ENCODE measurements at regions not wholly inside any gene's neighbourhood (a gene's known extent, or its start where the extent isn't known, plus 50 kb on each side); places are given as distances from the start of the nearest gene placed in this dataset.

- DNase-seq (ENCODE audit: low spot score) (no peak), ATAC-seq (no peak)
- Mint-ChIP-seq H3K36me3 (no peaks in the 10 kb centered on the region), H3K9me3 (no peaks in the 10 kb centered on the region), H3K27ac (no peak overlapping the region), H3K4me3 (no peak overlapping the region), H3K27me3 (peaks cover 7 to 13% of the 10 kb centered on the region in 2 donors), H3K4me1 (ENCODE audit: low read depth in 2 of 2) (no peaks in the 10 kb centered on the region)
Observed at GRCh38 chr1:56411484-56412180, 167.7 kb downstream of the PLPP3 start.

GRCh38 chr1:56411021-56411420 is 168.3 kb downstream of the PLPP3 start:
- H3K27ac Mint-ChIP-seq = no peak overlapping the region
- H3K9me3 Mint-ChIP-seq = no peaks in the 10 kb centered on the region
- no peaks in the 10 kb centered on the region for H3K36me3 Mint-ChIP-seq
- DNase-seq (ENCODE audit: low spot score) = no peak
- H3K4me1 Mint-ChIP-seq (ENCODE audit: low read depth in 2 of 2) = no peaks in the 10 kb centered on the region
- H3K27me3 Mint-ChIP-seq = peaks cover 7 to 13% of the 10 kb centered on the region in 2 donors
- H3K4me3 Mint-ChIP-seq = no peak overlapping the region
- no peak for ATAC-seq

- H3K27me3 Mint-ChIP-seq = peaks cover 7 to 13% of the 10 kb centered on the region in 2 donors
- no peak overlapping the region for H3K4me3 Mint-ChIP-seq
- ATAC-seq (no peak), DNase-seq (ENCODE audit: low spot score) (no peak)
- H3K27ac Mint-ChIP-seq = no peak overlapping the region
- H3K9me3 Mint-ChIP-seq = no peaks in the 10 kb centered on the region
- H3K4me1 Mint-ChIP-seq (ENCODE audit: low read depth in 2 of 2) = no peaks in the 10 kb centered on the region
- no peaks in the 10 kb centered on the region for H3K36me3 Mint-ChIP-seq
Observed at GRCh38 chr1:56410405-56410804, 169.0 kb downstream of the PLPP3 start.

- Mint-ChIP-seq H3K9me3 (no peaks in the 10 kb centered on the region), H3K4me1 (ENCODE audit: low read depth in 2 of 2) (no peaks in the 10 kb centered on the region), H3K27ac (no peak overlapping the region), H3K36me3 (no peaks in the 10 kb centered on the region), H3K4me3 (no peak overlapping the region), H3K27me3 (peaks cover 5 to 12% of the 10 kb centered on the region in 2 donors)
- DNase-seq (ENCODE audit: low spot score) = no peak
- ATAC-seq = no peak
Observed at GRCh38 chr1:56409112-56409691, 170.2 kb downstream of the PLPP3 start.

- H3K27me3 Mint-ChIP-seq = peaks cover 0 to 7% of the 10 kb centered on the region in 2 donors
- H3K4me3 Mint-ChIP-seq = no peak overlapping the region
- H3K27ac Mint-ChIP-seq = no peak overlapping the region
- H3K4me1 Mint-ChIP-seq (ENCODE audit: low read depth in 2 of 2) = no peaks in the 10 kb centered on the region
- H3K9me3 Mint-ChIP-seq = no peaks in the 10 kb centered on the region
- no peak for ATAC-seq
- H3K36me3 Mint-ChIP-seq = no peaks in the 10 kb centered on the region
- no peak for DNase-seq (ENCODE audit: low spot score)
Observed at GRCh38 chr1:56406821-56407220, 172.5 kb downstream of the PLPP3 start.

- no peaks in the 10 kb centered on the region for H3K36me3 Mint-ChIP-seq
- H3K27me3 Mint-ChIP-seq = peaks cover 0 to 7% of the 10 kb centered on the region in 2 donors
- no peak for DNase-seq (ENCODE audit: low spot score)
- no peak for ATAC-seq
- no peaks in the 10 kb centered on the region for H3K9me3 Mint-ChIP-seq
- no peak overlapping the region for H3K4me3 Mint-ChIP-seq
- no peaks in the 10 kb centered on the region for H3K4me1 Mint-ChIP-seq (ENCODE audit: low read depth in 2 of 2)
- no peak overlapping the region for H3K27ac Mint-ChIP-seq
Observed at GRCh38 chr1:56404561-56405030, 174.8 kb downstream of the PLPP3 start.

GRCh38 chr1:56404066-56404465 is 175.3 kb downstream of the PLPP3 start:
- no peaks in the 10 kb centered on the region for H3K36me3 Mint-ChIP-seq
- H3K27me3 Mint-ChIP-seq = peaks cover 0 to 7% of the 10 kb centered on the region in 2 donors
- no peak for DNase-seq (ENCODE audit: low spot score)
- no peak overlapping the region for H3K4me3 Mint-ChIP-seq
- no peaks in the 10 kb centered on the region for H3K9me3 Mint-ChIP-seq
- H3K27ac Mint-ChIP-seq = no peak overlapping the region
- H3K4me1 Mint-ChIP-seq (ENCODE audit: low read depth in 2 of 2) = no peaks in the 10 kb centered on the region
- no peak for ATAC-seq

GRCh38 chr1:56403321-56403720 is 176.0 kb downstream of the PLPP3 start:
- H3K4me1 Mint-ChIP-seq (ENCODE audit: low read depth in 2 of 2) = no peaks in the 10 kb centered on the region
- peaks cover 0 to 7% of the 10 kb centered on the region in 2 donors for H3K27me3 Mint-ChIP-seq
- ATAC-seq = no peak
- no peak overlapping the region for H3K27ac Mint-ChIP-seq
- no peak overlapping the region for H3K4me3 Mint-ChIP-seq
- H3K36me3 Mint-ChIP-seq = no peaks in the 10 kb centered on the region
- H3K9me3 Mint-ChIP-seq = no peaks in the 10 kb centered on the region
- no peak for DNase-seq (ENCODE audit: low spot score)

- H3K4me3 Mint-ChIP-seq = no peak overlapping the region
- H3K36me3 Mint-ChIP-seq = no peaks in the 10 kb centered on the region
- peaks cover 3% of the 10 kb centered on the region for H3K9me3 Mint-ChIP-seq
- no peaks in the 10 kb centered on the region for H3K4me1 Mint-ChIP-seq (ENCODE audit: low read depth in 2 of 2)
- no peak overlapping the region for H3K27ac Mint-ChIP-seq
- DNase-seq (ENCODE audit: low spot score) = no peak
- peaks cover 5 to 7% of the 10 kb centered on the region in 2 donors for H3K27me3 Mint-ChIP-seq
- no peak for ATAC-seq
Observed at GRCh38 chr1:56401191-56401590, 178.2 kb downstream of the PLPP3 start.

- H3K27me3 Mint-ChIP-seq = peaks cover 5 to 7% of the 10 kb centered on the region in 2 donors
Observed at GRCh38 chr1:56400526-56400925, 178.8 kb downstream of the PLPP3 start.

GRCh38 chr1:56399795-56400194 is 179.6 kb downstream of the PLPP3 start:
- Mint-ChIP-seq H3K4me3 (no peak overlapping the region), H3K27ac (no peak overlapping the region), H3K27me3 (peaks cover 5 to 7% of the 10 kb centered on the region in 2 donors), H3K36me3 (no peaks in the 10 kb centered on the region), H3K4me1 (ENCODE audit: low read depth in 2 of 2) (no peaks in the 10 kb centered on the region), H3K9me3 (peaks cover 3% of the 10 kb centered on the region)
- DNase-seq (ENCODE audit: low spot score) = no peak
- ATAC-seq = no peak

More at GRCh38 chr1:56400526-56400925, 178.8 kb downstream of the PLPP3 start:
- Mint-ChIP-seq H3K9me3 (peaks cover 3% of the 10 kb centered on the region), H3K36me3 (no peaks in the 10 kb centered on the region), H3K4me3 (no peak overlapping the region), H3K4me1 (ENCODE audit: low read depth in 2 of 2) (no peaks in the 10 kb centered on the region), H3K27ac (no peak overlapping the region)
- DNase-seq (ENCODE audit: low spot score) = no peak
- no peak for ATAC-seq

GRCh38 chr1:56399326-56399725 is 180.0 kb downstream of the PLPP3 start:
- H3K9me3 Mint-ChIP-seq = peaks cover 3% of the 10 kb centered on the region
- H3K27ac Mint-ChIP-seq = no peak overlapping the region
- no peak for ATAC-seq
- no peaks in the 10 kb centered on the region for H3K36me3 Mint-ChIP-seq
- H3K4me3 Mint-ChIP-seq = no peak overlapping the region
- no peak for DNase-seq (ENCODE audit: low spot score)
- no peaks in the 10 kb centered on the region for H3K4me1 Mint-ChIP-seq (ENCODE audit: low read depth in 2 of 2)
- peaks cover 5 to 7% of the 10 kb centered on the region in 2 donors for H3K27me3 Mint-ChIP-seq

- Mint-ChIP-seq H3K36me3 (no peaks in the 10 kb centered on the region), H3K4me1 (ENCODE audit: low read depth in 2 of 2) (no peaks in the 10 kb centered on the region), H3K27me3 (peaks cover 5 to 7% of the 10 kb centered on the region in 2 donors), H3K4me3 (no peak overlapping the region), H3K27ac (no peak overlapping the region), H3K9me3 (peaks cover 3% of the 10 kb centered on the region)
- ATAC-seq (no peak), DNase-seq (ENCODE audit: low spot score) (no peak)
Observed at GRCh38 chr1:56397811-56398231, 181.5 kb downstream of the PLPP3 start.

- peaks cover 3% of the 10 kb centered on the region for H3K9me3 Mint-ChIP-seq
- no peak for ATAC-seq
- H3K4me1 Mint-ChIP-seq (ENCODE audit: low read depth in 2 of 2) = no peaks in the 10 kb centered on the region
Observed at GRCh38 chr1:56397409-56397808, 182.0 kb downstream of the PLPP3 start.

More at GRCh38 chr1:56397409-56397808, 182.0 kb downstream of the PLPP3 start:
- Mint-ChIP-seq H3K27ac (no peak overlapping the region), H3K27me3 (peaks cover 5 to 7% of the 10 kb centered on the region in 2 donors), H3K4me3 (no peak overlapping the region), H3K36me3 (no peaks in the 10 kb centered on the region)
- no peak for DNase-seq (ENCODE audit: low spot score)
